ENCODE measurements at regions not wholly inside any gene's neighbourhood (a gene's known extent, or its start where the extent isn't known, plus 50 kb on each side); places are given as distances from the start of the nearest gene placed in this dataset.
A peak's percentile ranks its signal among the peaks of the same experiment; 100 is the strongest.

DNA sequence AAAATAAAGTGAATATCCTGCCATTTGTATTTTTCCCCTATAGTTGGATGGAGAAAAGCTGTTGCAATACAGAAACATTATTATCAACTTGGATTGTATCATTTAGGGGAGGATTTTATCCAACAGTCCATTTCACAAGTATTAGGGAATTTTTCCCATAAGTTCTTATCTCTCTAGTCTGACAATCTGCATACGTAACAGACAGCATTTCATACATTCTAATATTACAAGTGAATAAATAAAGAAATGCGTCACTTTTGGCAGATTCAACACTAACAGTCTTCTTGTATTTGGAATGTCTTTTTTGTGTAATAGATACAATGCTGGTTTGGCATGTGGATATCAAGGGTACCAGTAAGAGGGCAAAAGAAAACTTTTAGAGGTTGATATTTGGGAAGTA is 795.3 kb upstream of the ARRDC4 start:
- H3K4me3 ChIP-seq (replicated peaks; ENCODE audit: low read depth, low read length), result no peak overlapping the region
- peak; percentile 30 for DNase-seq (ENCODE audit: low read depth)
- TF ChIP-seq, protein P1, sequence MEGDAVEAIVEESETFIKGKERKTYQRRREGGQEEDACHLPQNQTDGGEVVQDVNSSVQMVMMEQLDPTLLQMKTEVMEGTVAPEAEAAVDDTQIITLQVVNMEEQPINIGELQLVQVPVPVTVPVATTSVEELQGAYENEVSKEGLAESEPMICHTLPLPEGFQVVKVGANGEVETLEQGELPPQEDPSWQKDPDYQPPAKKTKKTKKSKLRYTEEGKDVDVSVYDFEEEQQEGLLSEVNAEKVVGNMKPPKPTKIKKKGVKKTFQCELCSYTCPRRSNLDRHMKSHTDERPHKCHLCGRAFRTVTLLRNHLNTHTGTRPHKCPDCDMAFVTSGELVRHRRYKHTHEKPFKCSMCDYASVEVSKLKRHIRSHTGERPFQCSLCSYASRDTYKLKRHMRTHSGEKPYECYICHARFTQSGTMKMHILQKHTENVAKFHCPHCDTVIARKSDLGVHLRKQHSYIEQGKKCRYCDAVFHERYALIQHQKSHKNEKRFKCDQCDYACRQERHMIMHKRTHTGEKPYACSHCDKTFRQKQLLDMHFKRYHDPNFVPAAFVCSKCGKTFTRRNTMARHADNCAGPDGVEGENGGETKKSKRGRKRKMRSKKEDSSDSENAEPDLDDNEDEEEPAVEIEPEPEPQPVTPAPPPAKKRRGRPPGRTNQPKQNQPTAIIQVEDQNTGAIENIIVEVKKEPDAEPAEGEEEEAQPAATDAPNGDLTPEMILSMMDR (IDR thresholded peaks at IDR 0.05; ENCODE audit: low read length, missing control alignments), result no peak

DNA sequence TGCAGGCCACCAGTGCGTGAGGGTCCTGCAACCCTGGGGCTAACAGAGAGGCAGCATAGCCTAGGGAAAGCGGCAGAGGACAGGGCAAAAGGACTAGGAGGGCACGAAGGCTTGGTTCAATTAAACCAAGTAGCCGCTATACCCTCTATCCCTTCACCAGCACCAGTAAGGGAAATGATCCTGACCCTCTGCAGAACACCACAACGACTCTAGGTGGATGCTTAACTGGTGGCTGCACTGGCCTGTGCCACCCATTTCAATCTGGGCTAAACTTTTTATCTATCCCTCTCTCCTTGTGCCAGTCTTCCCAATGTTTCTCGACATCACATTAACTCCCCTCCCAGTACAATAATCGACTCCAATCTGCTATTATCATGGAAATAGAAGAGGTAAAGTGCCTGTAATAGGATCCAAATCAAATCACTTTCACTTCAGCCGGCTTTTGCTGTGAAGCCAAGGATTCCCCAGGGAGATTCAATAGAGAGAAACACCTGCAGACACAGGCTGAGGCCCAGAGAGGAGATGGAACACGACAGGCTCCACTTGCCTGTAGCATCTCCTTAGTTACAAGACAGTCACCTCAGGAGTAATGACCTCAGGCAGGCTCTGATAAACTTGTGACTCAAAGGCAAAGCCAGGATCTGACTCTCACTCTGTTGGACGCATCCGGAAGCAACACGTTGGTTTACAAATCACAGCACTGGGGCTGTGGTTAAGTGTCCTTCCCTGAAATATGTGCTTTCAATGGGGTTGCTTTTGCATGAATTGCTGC is 791.6 kb upstream of the ARRDC4 start:
- no peak overlapping the region for H3K4me3 ChIP-seq (replicated peaks; ENCODE audit: low read depth, low read length)
- DNase-seq (ENCODE audit: low read depth), result no peak
- TF ChIP-seq, protein P1 (IDR thresholded peaks at IDR 0.05; ENCODE audit: low read length, missing control alignments), result no peak

DNA sequence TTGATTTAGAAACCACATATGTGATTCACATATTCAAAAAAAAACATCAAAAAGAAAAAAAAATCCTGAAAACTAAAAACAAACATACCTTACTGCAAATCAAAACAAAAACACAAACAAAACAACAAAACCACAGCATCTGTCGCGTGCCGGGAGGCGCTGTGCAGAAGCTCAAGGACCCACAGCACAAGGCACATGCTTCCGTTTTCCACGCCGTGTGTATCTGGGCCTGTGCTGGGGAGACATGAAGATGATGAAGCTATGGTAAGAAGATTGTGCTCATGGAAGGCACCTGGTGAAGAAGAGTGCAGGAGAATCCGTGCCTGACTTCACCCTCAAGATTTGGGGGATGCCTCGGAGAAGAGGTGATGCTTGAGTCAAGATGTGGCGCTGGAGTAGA is 788.9 kb upstream of the ARRDC4 start:
- DNase-seq (ENCODE audit: low read depth), result no peak
- TF ChIP-seq, protein P1 (IDR thresholded peaks at IDR 0.05; ENCODE audit: low read length, missing control alignments), result no peak
- no peak overlapping the region for H3K4me3 ChIP-seq (replicated peaks; ENCODE audit: low read depth, low read length)

GRCh38 chr15:97174886-97175540 is 785.5 kb upstream of the ARRDC4 start:
- TF ChIP-seq, protein P1 (IDR thresholded peaks at IDR 0.05; ENCODE audit: low read length, missing control alignments), result no peak
- DNase-seq (ENCODE audit: low read depth), result no peak
- no peak overlapping the region for H3K4me3 ChIP-seq (replicated peaks; ENCODE audit: low read depth, low read length)

DNA sequence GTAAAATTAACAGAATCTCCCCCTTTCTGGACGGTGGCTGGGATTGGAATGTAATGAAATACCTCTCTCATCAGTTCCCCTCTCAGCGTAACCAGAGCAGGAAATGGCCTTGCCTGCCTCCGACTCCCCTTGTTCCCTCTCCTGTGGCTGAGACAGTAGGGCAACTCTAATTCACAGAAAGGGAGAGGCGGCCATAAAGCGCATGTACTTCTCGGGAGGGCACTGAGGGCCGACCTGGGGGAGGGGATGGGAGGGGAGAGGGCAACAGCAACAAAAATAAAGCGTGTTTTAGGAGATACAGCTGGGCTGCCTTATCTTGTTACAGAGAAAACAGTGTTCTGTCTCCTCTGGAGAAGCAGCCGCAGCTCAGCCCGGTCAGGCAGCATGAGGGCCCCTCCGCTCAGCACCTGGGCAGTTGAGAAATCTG is 783.3 kb upstream of the ARRDC4 start:
- TF ChIP-seq, protein P1 (IDR thresholded peaks at IDR 0.05; ENCODE audit: low read length, missing control alignments), result no peak
- DNase-seq (ENCODE audit: low read depth), result peak; percentile 7
- no peak overlapping the region for H3K4me3 ChIP-seq (replicated peaks; ENCODE audit: low read depth, low read length)

GRCh38 chr15:97182581-97182980 is 777.9 kb upstream of the ARRDC4 start:
- H3K4me3 ChIP-seq (replicated peaks; ENCODE audit: low read depth, low read length), result no peak overlapping the region
- no peak for DNase-seq (ENCODE audit: low read depth)
- TF ChIP-seq, protein P1 (IDR thresholded peaks at IDR 0.05; ENCODE audit: low read length, missing control alignments), result no peak

All from fibroblast of pulmonary artery (primary cell).